NCI-H2029 (cell line): ENCODE measurements at regions not wholly inside any gene's neighbourhood (a gene's known extent, or its start where the extent isn't known, plus 50 kb on each side); places are given as distances from the start of the nearest gene placed in this dataset.
"Not testable (repeated sequence)": the region's sequence is repeated elsewhere in the genome, so short reads cannot be mapped to it uniquely, and the experiment has no call there.

Experiments
- DNase-seq: peaks from one replicate; lab custom pipeline; 2025; lab: John Stamatoyannopoulos, UW

- no peak for DNase-seq
These were observed 202.9 kb downstream of the USP25 start for GRCh38 chr21:15932726-15933125.

- DNase-seq: no peak
These were observed 205.7 kb downstream of the USP25 start for GRCh38 chr21:15935530-15935929.

- no peak for DNase-seq
These were observed 213.4 kb downstream of the USP25 start for GRCh38 chr21:15943009-15943666.

GRCh38 chr21:15947677-15948076, 217.9 kb downstream of the USP25 start:
- DNase-seq: no peak

- no peak for DNase-seq
These were observed 223.9 kb downstream of the USP25 start for GRCh38 chr21:15953551-15954116.

- no peak for DNase-seq
These were observed 234.6 kb downstream of the USP25 start for GRCh38 chr21:15964236-15964855.

- DNase-seq: no peak
These were observed 236.4 kb downstream of the USP25 start for GRCh38 chr21:15966231-15966630.

- no peak for DNase-seq
These were observed 236.9 kb downstream of the USP25 start for GRCh38 chr21:15966651-15967050.

GRCh38 chr21:15967661-15968060, 237.9 kb downstream of the USP25 start:
- DNase-seq: no peak

- no peak for DNase-seq
These were observed 239.1 kb downstream of the USP25 start for GRCh38 chr21:15968776-15969310.

GRCh38 chr21:15976807-15977206, 247.0 kb downstream of the USP25 start:
- DNase-seq: no peak

- no peak for DNase-seq
These were observed 248.5 kb downstream of the USP25 start for GRCh38 chr21:15978215-15978738.

GRCh38 chr21:15979493-15979892, 249.7 kb downstream of the USP25 start:
- not testable (repeated sequence) for DNase-seq

- DNase-seq: no peak
These were observed 256.5 kb downstream of the USP25 start for GRCh38 chr21:15986277-15986676.

GRCh38 chr21:15992171-15992570, 262.4 kb downstream of the USP25 start:
- no peak for DNase-seq

GRCh38 chr21:15993951-15994350, 264.2 kb downstream of the USP25 start:
- no peak for DNase-seq

GRCh38 chr21:15999741-16000140, 270.0 kb downstream of the USP25 start:
- DNase-seq: no peak

GRCh38 chr21:16002874-16003466, 273.2 kb downstream of the USP25 start:
- DNase-seq: no peak

GRCh38 chr21:16004086-16004485, 274.3 kb downstream of the USP25 start:
- DNase-seq: no peak

GRCh38 chr21:16004523-16004922, 274.7 kb downstream of the USP25 start:
- no peak for DNase-seq

- no peak for DNase-seq
These were observed 276.2 kb downstream of the USP25 start for GRCh38 chr21:16005996-16006395.

GRCh38 chr21:16007943-16008342, 278.2 kb downstream of the USP25 start:
- DNase-seq: no peak

- no peak for DNase-seq
These were observed 281.9 kb downstream of the USP25 start for GRCh38 chr21:16011719-16012118.
